NCI-H82 treated with DMSO at 0.1 percent for 48 hours (cell line): ENCODE measurements at regions not wholly inside any gene's neighbourhood (a gene's known extent, or its start where the extent isn't known, plus 50 kb on each side); places are given as distances from the start of the nearest gene placed in this dataset.

Source experiments
- DNase-seq: peaks from one replicate; lab custom pipeline; 2025; ENCODE audit not compliant: unreplicated experiment; lab: John Stamatoyannopoulos, UW

GRCh38 chr6:139823099-139823807 lies 448.8 kb upstream of the CITED2 start:
- no peak for DNase-seq

- no peak for DNase-seq
Observed at GRCh38 chr6:139821676-139822223, 447.3 kb upstream of the CITED2 start.

- DNase-seq: no peak
Observed at GRCh38 chr6:139820210-139820609, 445.8 kb upstream of the CITED2 start.

- no peak for DNase-seq
Observed at GRCh38 chr6:139819776-139820175, 445.3 kb upstream of the CITED2 start.

GRCh38 chr6:139812939-139813338 lies 438.5 kb upstream of the CITED2 start:
- no peak for DNase-seq

- DNase-seq: no peak
Observed at GRCh38 chr6:139801571-139802321, 427.3 kb upstream of the CITED2 start.

- no peak for DNase-seq
Observed at GRCh38 chr6:139800837-139801236, 426.4 kb upstream of the CITED2 start.

GRCh38 chr6:139790527-139790926 lies 416.1 kb upstream of the CITED2 start:
- no peak for DNase-seq

GRCh38 chr6:139784222-139784769 lies 409.8 kb upstream of the CITED2 start:
- DNase-seq: no peak

GRCh38 chr6:139779988-139780774 lies 405.7 kb upstream of the CITED2 start:
- peak; percentile 2 for DNase-seq

- peak; percentile 85 for DNase-seq
Observed at GRCh38 chr6:139778688-139779087, 404.2 kb upstream of the CITED2 start.

- DNase-seq: peak; percentile 13
Observed at GRCh38 chr6:139778106-139778505, 403.7 kb upstream of the CITED2 start.

- DNase-seq: peak; percentile 90
Observed at GRCh38 chr6:139777202-139777970, 402.9 kb upstream of the CITED2 start.

GRCh38 chr6:139776041-139776440 lies 401.6 kb upstream of the CITED2 start:
- DNase-seq: no peak

- peak; percentile 32 for DNase-seq
Observed at GRCh38 chr6:139768196-139768595, 393.7 kb upstream of the CITED2 start.

GRCh38 chr6:139766796-139767195 lies 392.3 kb upstream of the CITED2 start:
- DNase-seq: no peak

- DNase-seq: no peak
Observed at GRCh38 chr6:139765825-139766285, 391.4 kb upstream of the CITED2 start.

GRCh38 chr6:139764498-139764986 lies 390.1 kb upstream of the CITED2 start:
- DNase-seq: no peak

GRCh38 chr6:139763468-139764210 lies 389.2 kb upstream of the CITED2 start:
- DNase-seq: no peak
